Endothelial cell of umbilical vein (primary cell): ENCODE measurements at regions not wholly inside any gene's neighbourhood (a gene's known extent, or its start where the extent isn't known, plus 50 kb on each side); places are given as distances from the start of the nearest gene placed in this dataset.

Experiments
- BruUV-seq: library from RNA; stranded (reverse); fragments of 400-500 nt; replicated peaks from 2 replicates; lab custom pipeline; 2021; lab: Mats Ljungman, UMichigan
- CTCF ChIA-PET: fragments of 300-600, 350-600 bp; sonication (Branson Sonifier 250); formaldehyde crosslinking; loops from one replicate; lab custom pipeline; 2021; ENCODE audit warnings: antibody characterized with exemption, inconsistent platforms; lab: Charles Lee
- POLR2A ChIA-PET: fragments of 300-600, 350-600 bp; sonication (Branson Sonifier 250); formaldehyde crosslinking; loops from one replicate; lab custom pipeline; 2021; ENCODE audit warnings: antibody characterized with exemption, inconsistent platforms; lab: Charles Lee
- DNase-seq: peaks from one replicate; pipeline ENCODE4 v3.0.0-alpha.2; 2011; ENCODE audit warnings: low read depth, low spot score
- FAIRE-seq: peaks from 2 replicates; lab custom pipeline; 2011; peaks lifted over from hg19 to GRCh38; lab: Jason Lieb, UNC
- H2AFZ ChIP-seq: 2 replicates; pipeline ENCODE4 v1.6.0; 2012; ENCODE audit warnings: low read depth, low read length, control low read depth, inconsistent platforms
- H3K27ac ChIP-seq: 2 replicates; pipeline ENCODE4 v1.5.1; 2011; ENCODE audit warnings: low read depth, mild to moderate bottlenecking, control low read depth, low read length, moderate library complexity; ENCODE audit not compliant: insufficient read depth
- H3K27me3 ChIP-seq, 2 experiments: 2 replicates each; pipeline versions ENCODE4 v1.6.0 to v1.6.1; 2011; ENCODE audit warnings: low read length in 2 of 2, mixed read lengths in 1 of 2; ENCODE audit not compliant: control insufficient read depth in 2 of 2, insufficient read depth in 2 of 2
- H3K36me3 ChIP-seq, 2 experiments: 2 replicates in 1 of 2; 3 replicates in 1 of 2; pipeline ENCODE4 v1.5.1; 2011; ENCODE audit warnings: low read length in 2 of 2, mild to moderate bottlenecking in 1 of 2, moderate library complexity in 1 of 2; ENCODE audit not compliant: control insufficient read depth in 2 of 2, insufficient read depth in 2 of 2; ENCODE audit errors: extremely low read depth in 1 of 2
- H3K4me1 ChIP-seq: 3 replicates; pipeline ENCODE4 v1.5.1; 2011; ENCODE audit warnings: mild to moderate bottlenecking, low read length; ENCODE audit not compliant: control insufficient read depth, insufficient read depth; ENCODE audit errors: extremely low read depth
- H3K4me2 ChIP-seq: 2 replicates; pipeline ENCODE4 v1.6.1; 2011; ENCODE audit warnings: low read length, control low read depth, mixed read lengths; ENCODE audit not compliant: insufficient read depth
- H3K4me3 ChIP-seq, 3 experiments: fragments of 200-600 bp in 1 of 3; sonication (generic), shearing (Covaris generic) in 1 of 3; replicated peaks in 1 of 3; 2 replicates each; pipeline ENCODE4 v1.5.1; 2011 to 2016; ENCODE audit warnings: control low read depth in 3 of 3, low read length in 3 of 3, mild to moderate bottlenecking in 2 of 3, inconsistent platforms in 1 of 3, low read depth in 1 of 3, moderate library complexity in 1 of 3; ENCODE audit not compliant: insufficient read depth in 1 of 3
- H3K79me2 ChIP-seq: 2 replicates; pipeline ENCODE4 v1.6.0; 2012; ENCODE audit warnings: low read length, inconsistent platforms; ENCODE audit not compliant: control insufficient read depth, insufficient read depth
- H3K9ac ChIP-seq: replicated peaks from 2 replicates; pipeline ENCODE3; 2011; ENCODE audit warnings: low read length, control low read depth; ENCODE audit not compliant: insufficient read depth; ENCODE audit errors: extremely low read depth
- H3K9me1 ChIP-seq: replicated peaks from 3 replicates; pipeline ENCODE4 v1.6.0; 2011; ENCODE audit warnings: mild to moderate bottlenecking, low read length; ENCODE audit not compliant: control insufficient read depth, insufficient read depth; ENCODE audit errors: extremely low read depth
- H3K9me3 ChIP-seq: replicated peaks from 2 replicates; pipeline ENCODE4 v1.5.1; 2012; ENCODE audit warnings: low read length, inconsistent platforms; ENCODE audit not compliant: control insufficient read depth, insufficient read depth
- H4K20me1 ChIP-seq: replicated peaks from 2 replicates; pipeline ENCODE3; 2011; ENCODE audit warnings: mild to moderate bottlenecking, low read length; ENCODE audit not compliant: control insufficient read depth, insufficient read depth; ENCODE audit errors: extremely low read depth
- EZH2 ChIP-seq: IDR thresholded peaks from 2 replicates; pipeline ENCODE4 v1.6.1; 2012; ENCODE audit warnings: borderline replicate concordance, low read depth, mild to moderate bottlenecking, moderate library complexity, low read length, inconsistent platforms; ENCODE audit not compliant: severe bottlenecking
- FOS ChIP-seq: IDR thresholded peaks from 2 replicates; pipeline ENCODE4 v1.6.1; 2011; ENCODE audit warnings: mild to moderate bottlenecking, low read length, moderate library complexity, borderline replicate concordance; ENCODE audit not compliant: insufficient read depth
- GATA2 ChIP-seq: IDR thresholded peaks from 2 replicates; pipeline ENCODE4 v1.7.0; 2011; ENCODE audit warnings: low read depth, mild to moderate bottlenecking, moderate library complexity, mixed read lengths, low read length; ENCODE audit not compliant: insufficient read length, insufficient read depth
- JUN ChIP-seq: IDR thresholded peaks from 2 replicates; pipeline ENCODE4 v1.6.1; 2011; ENCODE audit warnings: borderline replicate concordance, low read depth; ENCODE audit not compliant: insufficient read length, insufficient read depth
- MYC ChIP-seq: IDR thresholded peaks from one replicate; pipeline ENCODE4 v1.6.1; 2011; ENCODE audit warnings: mild to moderate bottlenecking, low read depth, low read length
- POLR2A ChIP-seq: IDR thresholded peaks from 2 replicates; pipeline ENCODE4 v1.6.1; 2012; ENCODE audit warnings: low read depth, mild to moderate bottlenecking, control low read depth, low read length
- POLR2AphosphoS5 ChIP-seq: IDR thresholded peaks from 2 replicates; pipeline ENCODE4 v1.6.1; 2012; ENCODE audit warnings: low read depth, mild to moderate bottlenecking, control low read depth, low read length, moderate library complexity; ENCODE audit not compliant: insufficient read depth
- dilution Hi-C: fragments of 300-500 bp; cut with MboI; formaldehyde crosslinking; loops from one replicate; pipeline ENCODE4 v1.15.0; 2019; ENCODE audit warnings: low sequenced_read_pairs; ENCODE audit not compliant: extremely low pct_ligation_motif_present
- intact Hi-C: fragments of 100-400 bp; cut with micrococcal nuclease; formaldehyde crosslinking; loops from one replicate; pipeline ENCODE4 v1.10.0; 2022
- TF ChIP-seq, protein P1 (sequence below): IDR thresholded peaks from 2 replicates; pipeline ENCODE4 v1.6.1; 2011; ENCODE audit not compliant: insufficient read depth, insufficient read length
- TF ChIP-seq, protein P2 (sequence below), 2 donors: IDR thresholded peaks; 1 replicate in 1 of 2; 2 replicates in 1 of 2; pipeline ENCODE4 v1.5.1; 2011; ENCODE audit warnings: low read length in 2 of 2, mild to moderate bottlenecking in 2 of 2, moderate library complexity in 2 of 2, control low read depth in 1 of 2, inconsistent platforms in 1 of 2, low read depth in 1 of 2; ENCODE audit not compliant: insufficient read depth in 1 of 2; ENCODE audit errors: extremely low read depth in 1 of 2

DNA sequence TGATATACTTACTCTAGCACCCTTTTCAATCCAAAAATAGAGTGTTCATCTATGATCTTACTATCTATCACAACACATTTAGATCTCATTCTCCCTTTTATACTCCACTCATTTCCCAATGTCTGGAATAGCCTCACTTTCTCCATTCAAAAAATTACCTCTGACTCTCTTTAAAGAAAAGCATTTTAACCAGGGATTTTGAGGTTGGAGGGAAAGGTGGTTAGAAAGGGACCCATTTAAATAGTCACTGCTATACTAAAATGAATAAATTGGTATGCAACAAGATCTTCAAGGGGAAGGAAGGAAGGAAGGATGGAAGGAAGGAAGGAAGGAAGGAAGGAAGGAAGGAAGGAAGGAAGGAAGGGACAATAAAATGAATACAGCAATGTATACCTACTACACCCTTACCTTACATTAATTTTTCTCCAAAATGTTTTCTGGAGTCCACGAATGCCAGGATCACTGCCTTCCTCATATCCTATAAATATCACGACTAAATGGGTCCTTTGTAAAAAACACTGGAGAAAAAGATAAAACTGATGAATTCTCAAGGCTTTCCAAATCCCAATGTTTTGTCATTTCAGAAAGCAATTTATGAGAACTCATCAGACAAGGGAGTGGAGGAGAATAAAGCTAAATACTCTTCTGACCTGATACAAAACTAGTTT, 202.7 kb downstream of the ZEB2 start:
- Histone ChIP-seq H3K9me3 (no peaks in the 10 kb centered on the region), H3K9me1 (no peaks in the 10 kb centered on the region), H4K20me1 (no peaks in the 10 kb centered on the region), H3K79me2 (peaks cover 3% of the 10 kb centered on the region), H3K36me3 (no peaks in the 10 kb centered on the region), H3K4me1 (peaks cover 12% of the 10 kb centered on the region), H2AFZ (no peak overlapping the region), H3K9ac (no peak overlapping the region), H3K4me2 (no peak overlapping the region), H3K27ac (no peak overlapping the region), H3K4me3 (no peak overlapping the region), H3K27me3 (no peaks in the 10 kb centered on the region)
- POLR2A ChIA-PET: no interaction called here
- DNase-seq: no peak
- no peak for FAIRE-seq
- intact Hi-C loops: no loop called here
- TF ChIP-seq EZH2 (no peak), POLR2A (no peak), GATA2 (no peak), FOS (no peak), POLR2AphosphoS5 (no peak), JUN (no peak), MYC (no peak)
- TF ChIP-seq, protein P1, sequence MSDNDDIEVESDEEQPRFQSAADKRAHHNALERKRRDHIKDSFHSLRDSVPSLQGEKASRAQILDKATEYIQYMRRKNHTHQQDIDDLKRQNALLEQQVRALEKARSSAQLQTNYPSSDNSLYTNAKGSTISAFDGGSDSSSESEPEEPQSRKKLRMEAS: no peak
- TF ChIP-seq, protein P2, sequence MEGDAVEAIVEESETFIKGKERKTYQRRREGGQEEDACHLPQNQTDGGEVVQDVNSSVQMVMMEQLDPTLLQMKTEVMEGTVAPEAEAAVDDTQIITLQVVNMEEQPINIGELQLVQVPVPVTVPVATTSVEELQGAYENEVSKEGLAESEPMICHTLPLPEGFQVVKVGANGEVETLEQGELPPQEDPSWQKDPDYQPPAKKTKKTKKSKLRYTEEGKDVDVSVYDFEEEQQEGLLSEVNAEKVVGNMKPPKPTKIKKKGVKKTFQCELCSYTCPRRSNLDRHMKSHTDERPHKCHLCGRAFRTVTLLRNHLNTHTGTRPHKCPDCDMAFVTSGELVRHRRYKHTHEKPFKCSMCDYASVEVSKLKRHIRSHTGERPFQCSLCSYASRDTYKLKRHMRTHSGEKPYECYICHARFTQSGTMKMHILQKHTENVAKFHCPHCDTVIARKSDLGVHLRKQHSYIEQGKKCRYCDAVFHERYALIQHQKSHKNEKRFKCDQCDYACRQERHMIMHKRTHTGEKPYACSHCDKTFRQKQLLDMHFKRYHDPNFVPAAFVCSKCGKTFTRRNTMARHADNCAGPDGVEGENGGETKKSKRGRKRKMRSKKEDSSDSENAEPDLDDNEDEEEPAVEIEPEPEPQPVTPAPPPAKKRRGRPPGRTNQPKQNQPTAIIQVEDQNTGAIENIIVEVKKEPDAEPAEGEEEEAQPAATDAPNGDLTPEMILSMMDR (IDR thresholded peaks at IDR 0.05; ENCODE audit: extremely low read depth in 1 of 2, insufficient read depth in 1 of 2, low read depth in 1 of 2, low read length in 2 of 2): no peak
- CTCF ChIA-PET: no interaction called here
- BruUV-seq: no TSS peak
- dilution Hi-C loops: no loop called here
